IMR-90 (cell line): ENCODE measurements at regions not wholly inside any gene's neighbourhood (a gene's known extent, or its start where the extent isn't known, plus 50 kb on each side); places are given as distances from the start of the nearest gene placed in this dataset.

Source experiments
- CEBPB ChIP-seq: IDR thresholded peaks from 2 replicates; pipeline ENCODE4 v1.6.1; 2012; ENCODE audit warnings: low read depth, low read length, improper control_type of control experiment
- CHD1 ChIP-seq: IDR thresholded peaks from 2 replicates; pipeline ENCODE4 v1.6.1; 2012; ENCODE audit warnings: low read depth, low read length, improper control_type of control experiment
- CTCF ChIP-seq: conservative IDR thresholded peaks from 2 replicates; pipeline ENCODE4 v1.5.1; 2012; ENCODE audit warnings: mild to moderate bottlenecking, low read depth, low read length, improper control_type of control experiment
- ELK1 ChIP-seq: fragments of 150-350 bp; IDR thresholded peaks from 2 replicates; pipeline ENCODE4 v1.6.1; 2016; ENCODE audit warnings: low read depth, mild to moderate bottlenecking, low read length, moderate library complexity, borderline replicate concordance
- POLR2A ChIP-seq: IDR thresholded peaks from 2 replicates; pipeline ENCODE4 v1.6.1; 2012; ENCODE audit warnings: mild to moderate bottlenecking, low read depth, low read length
- RAD21 ChIP-seq: IDR thresholded peaks from 2 replicates; pipeline ENCODE4 v1.6.1; 2012; ENCODE audit warnings: low read length, improper control_type of control experiment
- RCOR1 ChIP-seq: IDR thresholded peaks from 2 replicates; pipeline ENCODE4 v1.6.1; 2012; ENCODE audit warnings: mild to moderate bottlenecking, low read length, improper control_type of control experiment; ENCODE audit not compliant: insufficient replicate concordance
- SMC3 ChIP-seq: fragments of 150-350 bp; IDR thresholded peaks from 2 replicates; pipeline ENCODE4 v1.6.1; 2016; ENCODE audit warnings: low read depth, mild to moderate bottlenecking, antibody characterized with exemption, low read length, moderate library complexity
- USF2 ChIP-seq: fragments of 150-350 bp; IDR thresholded peaks from 2 replicates; pipeline ENCODE4 v1.6.1; 2017; ENCODE audit warnings: mild to moderate bottlenecking, antibody characterized with exemption, low read length, low read depth

GRCh38 chr6:170207586-170208181 is 83.2 kb downstream of the DLL1 start:
- TF ChIP-seq CTCF (no peak), RAD21 (no peak), ELK1 (no peak), POLR2A (no peak), RCOR1 (no peak), CEBPB (no peak), USF2 (no peak), SMC3 (no peak), CHD1 (no peak)
